Left kidney (tissue), 1 donor: ENCODE measurements at regions not wholly inside any gene's neighbourhood (a gene's known extent, or its start where the extent isn't known, plus 50 kb on each side); places are given as distances from the start of the nearest gene placed in this dataset.
"Not testable (repeated sequence)": the region's sequence is repeated elsewhere in the genome, so short reads cannot be mapped to it uniquely, and the experiment has no call there.

Experiments used
- DNase-seq: peaks from one replicate; pipeline ENCODE4 v3.0.0-alpha.2; 2013

DNA sequence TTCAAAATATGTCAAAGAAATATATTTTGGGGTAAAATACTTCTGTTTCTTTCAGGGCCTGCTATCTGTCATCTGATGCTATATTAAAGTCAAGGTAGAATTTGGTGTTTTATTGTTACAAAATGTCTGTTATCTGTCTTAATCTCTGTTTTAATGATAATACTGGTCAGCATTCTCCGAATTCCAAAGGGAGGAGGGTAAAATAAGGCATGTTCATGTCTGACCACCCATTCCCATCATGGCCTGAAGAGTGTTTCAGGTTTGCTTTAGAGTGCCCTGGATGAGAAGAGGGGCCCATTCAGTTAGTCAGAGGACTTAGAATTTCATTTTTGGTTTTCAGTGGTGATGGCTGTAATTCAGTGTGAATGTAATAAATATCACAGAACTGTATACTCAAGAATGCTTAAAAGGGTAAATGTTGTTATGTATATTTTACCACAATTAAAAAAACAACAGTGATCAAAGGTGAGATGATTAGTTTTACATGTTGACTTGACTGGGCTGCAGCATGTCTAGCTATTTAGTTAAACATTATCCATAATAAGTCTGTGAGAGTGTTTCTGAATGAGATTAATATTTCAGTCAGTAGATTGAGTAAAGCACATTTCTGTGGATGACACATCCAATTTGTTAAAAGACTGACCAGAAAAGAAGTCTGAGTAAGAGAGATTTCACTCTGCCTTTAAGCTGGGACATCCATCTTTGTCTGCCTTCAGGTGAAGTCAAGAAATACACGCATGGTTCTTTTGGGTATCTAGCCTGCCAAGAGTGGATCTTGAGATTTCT, 467.9 kb upstream of the SYT4 start:
- DNase-seq: no peak

DNA sequence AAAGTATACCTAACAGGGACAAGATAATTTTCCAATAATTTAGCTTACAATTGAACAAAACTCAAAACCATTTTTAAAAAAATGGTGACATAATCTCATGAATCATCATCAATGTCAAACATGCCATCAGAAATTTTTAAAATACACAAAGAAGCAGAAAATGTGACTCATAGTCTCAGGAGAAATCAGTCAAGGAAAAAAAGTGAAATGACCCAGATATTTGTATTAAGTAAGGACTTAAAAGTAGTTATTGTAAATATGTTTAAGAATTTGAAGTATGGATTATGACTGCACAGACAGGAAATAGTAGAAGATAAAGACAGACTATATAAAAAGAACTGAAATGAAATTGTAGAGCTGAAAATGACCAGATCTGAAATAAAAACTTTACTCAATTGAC, 473.9 kb upstream of the SYT4 start:
- DNase-seq: no peak

DNA sequence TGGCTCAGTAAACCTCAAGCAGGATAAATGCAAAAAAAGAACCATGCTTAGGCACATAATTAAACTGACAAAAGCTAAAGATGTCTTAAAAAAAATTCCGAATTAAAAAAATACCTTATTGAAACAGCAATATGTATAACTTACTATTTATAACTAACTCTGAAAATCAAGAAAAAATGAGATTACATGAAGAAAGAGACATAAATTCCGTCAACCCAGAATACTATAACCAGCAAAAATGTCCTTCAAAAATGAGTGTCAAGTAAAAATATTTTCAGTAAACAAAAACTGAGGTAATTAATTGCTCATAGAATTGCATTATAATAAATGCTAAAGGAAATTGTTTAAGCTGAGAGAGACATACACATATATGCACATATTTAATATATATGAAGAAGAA, 474.5 kb upstream of the SYT4 start:
- peak; percentile 6 for DNase-seq

DNA sequence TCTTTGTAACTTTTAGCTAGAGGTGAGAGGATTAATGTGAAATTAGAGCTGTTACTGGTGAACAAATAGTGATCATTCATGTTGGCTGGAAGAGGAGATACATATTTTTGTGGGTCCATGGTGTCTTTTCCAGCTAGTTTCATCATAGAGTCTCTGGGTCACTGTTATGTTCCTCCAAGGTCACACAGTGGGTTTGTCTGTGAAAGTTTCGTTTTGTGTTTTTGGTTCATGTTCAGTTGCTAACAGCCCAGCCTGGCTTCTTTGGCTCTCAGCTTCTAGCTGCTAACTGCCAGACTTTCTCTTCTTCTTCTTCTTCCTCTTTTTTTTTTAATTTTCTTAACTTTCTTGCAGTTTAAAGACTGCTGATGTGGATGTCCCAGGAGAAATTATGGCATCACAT, 480.0 kb upstream of the SYT4 start:
- DNase-seq: no peak

DNA sequence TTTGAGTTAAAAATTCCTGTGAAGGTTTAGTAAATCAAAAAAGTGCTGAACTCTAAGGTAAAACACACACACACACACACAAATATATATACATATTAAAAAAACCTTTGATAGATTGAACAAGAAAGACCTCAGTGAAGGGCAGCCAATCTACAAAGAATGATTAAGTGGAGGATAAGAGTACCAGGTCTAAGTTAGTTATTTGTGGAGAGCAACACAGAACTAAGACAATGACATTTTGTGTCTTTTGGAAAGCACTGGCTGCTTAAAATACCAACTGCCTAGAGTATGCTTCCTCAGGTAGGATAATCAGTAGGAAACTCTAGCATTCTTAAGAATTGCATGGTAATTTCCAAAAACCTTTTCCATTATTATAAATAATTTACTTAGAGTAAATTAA, 481.4 kb upstream of the SYT4 start:
- DNase-seq: no peak

DNA sequence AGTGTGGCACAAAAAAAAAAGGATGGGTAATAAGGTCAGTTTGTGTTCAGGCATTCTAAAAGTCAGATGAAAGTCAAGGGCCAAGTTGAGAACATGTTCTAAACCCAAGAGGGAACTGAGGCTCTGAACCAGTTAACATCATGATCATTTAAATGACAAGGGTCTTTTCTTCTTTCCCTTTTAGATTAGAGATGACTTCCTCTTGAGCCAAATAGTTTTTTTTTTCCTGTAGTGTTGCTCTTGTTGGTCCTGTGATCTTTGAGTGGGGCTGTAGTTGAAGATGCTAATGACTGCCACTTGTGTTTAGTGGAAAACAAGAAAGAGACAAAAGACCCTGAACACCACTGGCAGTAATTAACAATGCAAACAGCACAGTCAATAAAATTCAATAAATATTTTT, 482.7 kb upstream of the SYT4 start:
- DNase-seq: no peak

DNA sequence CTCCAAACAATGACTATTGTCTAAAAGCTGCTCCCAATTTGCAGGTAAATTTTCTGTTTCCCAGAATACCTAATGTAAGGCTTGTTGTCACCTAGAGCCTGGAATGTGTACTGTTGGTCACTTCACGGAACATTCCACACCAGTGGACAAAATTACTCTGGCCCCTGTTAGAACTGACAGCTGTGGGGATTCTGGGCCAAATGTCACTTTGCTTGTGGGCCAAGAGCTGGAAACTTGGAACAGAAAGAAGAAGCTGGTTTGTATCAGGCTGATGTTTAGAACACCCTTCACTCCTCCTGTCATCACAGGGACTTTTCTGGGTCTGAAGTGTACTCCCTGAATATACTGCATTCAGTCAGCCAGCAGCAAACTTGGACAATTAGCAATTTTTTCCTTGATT, 495.6 kb upstream of the SYT4 start:
- no peak for DNase-seq

DNA sequence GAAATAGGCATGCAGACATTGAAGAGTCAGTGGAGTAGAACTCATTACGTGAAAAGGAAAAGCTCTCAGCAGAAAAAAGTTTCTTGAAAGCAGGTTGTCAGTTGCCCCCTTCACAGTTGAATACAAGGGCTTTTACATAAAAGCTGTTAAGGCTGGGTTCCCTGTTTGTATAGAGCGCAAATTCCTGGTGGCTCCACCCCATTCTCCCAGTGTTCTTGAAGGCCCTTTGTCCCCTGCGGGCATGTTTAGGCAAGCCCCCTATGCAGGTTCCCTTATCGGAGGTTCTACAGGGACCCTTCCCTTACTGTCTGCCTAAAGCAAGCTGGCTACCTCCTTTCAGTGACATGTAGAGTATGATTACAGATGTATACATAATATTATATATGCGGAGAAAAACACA, 497.2 kb upstream of the SYT4 start:
- no peak for DNase-seq

DNA sequence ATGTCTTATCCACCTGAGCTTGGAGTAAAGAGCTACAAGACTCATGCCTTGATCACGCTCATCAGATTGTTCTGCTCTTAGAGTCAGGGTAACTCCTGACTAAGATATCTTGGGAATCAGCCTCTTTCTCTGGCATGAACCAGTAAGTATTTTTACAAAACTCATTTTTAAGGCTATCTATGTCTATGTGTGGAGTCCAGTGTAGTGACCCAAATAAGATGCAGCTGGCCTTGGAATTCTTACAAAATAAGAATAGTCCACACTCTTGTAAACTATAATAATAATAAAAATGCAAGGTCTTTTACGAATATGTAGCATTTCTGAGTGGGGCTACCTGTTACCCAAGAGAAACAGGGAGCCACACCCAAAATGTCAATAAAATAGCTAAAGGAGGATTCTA, 498.3 kb upstream of the SYT4 start:
- DNase-seq: no peak

DNA sequence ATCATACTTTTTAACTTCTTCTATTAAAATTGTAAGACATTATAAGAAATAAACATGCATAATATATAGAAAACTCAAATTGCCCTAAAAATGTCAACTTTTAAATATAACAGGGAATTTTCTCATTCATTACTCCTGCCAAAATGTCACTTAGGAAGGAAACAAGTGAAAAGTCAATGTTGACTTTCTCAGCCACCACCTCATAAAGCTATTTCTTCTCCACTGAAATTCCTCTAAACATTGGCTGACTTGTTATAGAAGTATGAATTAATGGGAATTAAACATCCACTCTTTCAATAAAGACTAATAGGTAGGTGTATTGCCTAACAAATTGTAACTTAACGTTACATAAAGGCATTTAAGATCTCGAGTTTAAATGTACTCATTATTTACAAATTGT, 499.7 kb upstream of the SYT4 start:
- no peak for DNase-seq

DNA sequence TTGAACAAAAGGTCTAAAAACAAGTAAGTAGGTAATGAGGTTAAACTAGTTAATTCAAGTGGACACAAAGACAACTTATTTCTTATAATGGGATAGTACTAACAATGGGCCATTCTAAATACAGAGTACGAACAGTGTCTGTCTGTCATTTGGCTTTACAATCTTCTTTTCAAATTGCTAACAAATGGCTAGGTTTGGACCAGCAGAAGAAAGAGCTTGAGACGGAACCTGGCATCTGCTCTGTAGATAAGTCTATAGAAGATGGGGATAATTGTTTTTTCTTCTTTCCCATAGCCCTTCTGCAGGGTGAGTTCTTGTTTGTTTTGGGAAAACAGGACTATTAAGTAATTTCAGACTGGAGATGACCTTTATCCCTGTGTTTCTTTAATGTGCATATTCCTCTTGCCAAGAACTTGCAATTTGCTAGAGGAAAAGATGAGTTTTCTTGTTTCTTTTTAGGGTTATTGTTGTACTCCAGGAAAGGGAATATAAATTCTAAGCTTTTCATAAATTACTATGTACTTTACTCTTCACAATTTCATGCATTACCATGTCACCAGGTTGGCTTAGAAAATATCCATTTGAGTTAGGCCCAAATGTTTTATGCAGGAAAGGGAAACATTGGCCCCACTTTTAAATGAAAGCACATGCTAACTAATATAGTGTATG, 500.5 kb upstream of the SYT4 start:
- DNase-seq: no peak

DNA sequence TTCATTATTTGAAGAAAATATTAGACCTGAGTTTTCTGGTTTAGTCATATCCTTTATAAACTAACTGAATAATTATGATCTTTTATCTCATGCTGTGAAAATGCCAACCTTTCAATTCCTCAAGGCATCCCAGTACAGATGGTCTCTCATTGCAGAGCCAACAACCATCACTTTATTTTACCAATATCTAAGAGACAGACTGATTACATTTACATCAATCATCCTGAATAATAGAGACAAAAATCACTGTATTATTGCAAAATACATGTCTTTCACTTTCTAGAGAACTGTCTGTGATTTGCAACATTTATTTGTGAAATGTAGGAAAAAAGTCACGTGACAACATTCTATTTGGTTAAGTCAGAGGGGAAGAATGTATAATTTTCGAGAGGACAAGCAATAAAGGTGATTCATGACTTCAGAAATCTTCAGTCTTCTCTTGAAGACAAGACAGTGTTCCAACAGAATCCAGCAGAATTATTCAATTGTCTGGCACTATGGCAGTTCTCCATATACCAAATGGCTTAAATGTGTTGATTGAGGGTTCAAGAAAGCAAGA, 503.6 kb upstream of the SYT4 start:
- DNase-seq: no peak

DNA sequence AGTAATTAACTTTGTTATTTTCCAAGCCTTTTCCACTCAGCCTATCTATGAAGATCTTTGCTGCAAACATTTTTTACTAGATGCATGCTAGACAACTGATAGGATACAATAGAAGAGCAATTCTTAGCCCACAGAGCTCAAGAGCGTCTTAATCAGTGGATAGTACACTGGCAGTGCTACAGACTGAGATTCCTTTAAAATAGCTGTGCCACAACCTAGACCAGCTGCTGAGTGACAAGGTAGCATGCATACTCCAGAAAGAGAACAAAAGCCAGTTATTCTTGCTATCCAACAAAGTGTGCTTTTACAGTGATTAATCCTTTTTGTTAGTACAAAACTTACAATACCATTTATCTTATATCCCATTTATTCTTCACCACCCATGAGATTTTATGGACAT, 507.9 kb upstream of the SYT4 start:
- DNase-seq: no peak

DNA sequence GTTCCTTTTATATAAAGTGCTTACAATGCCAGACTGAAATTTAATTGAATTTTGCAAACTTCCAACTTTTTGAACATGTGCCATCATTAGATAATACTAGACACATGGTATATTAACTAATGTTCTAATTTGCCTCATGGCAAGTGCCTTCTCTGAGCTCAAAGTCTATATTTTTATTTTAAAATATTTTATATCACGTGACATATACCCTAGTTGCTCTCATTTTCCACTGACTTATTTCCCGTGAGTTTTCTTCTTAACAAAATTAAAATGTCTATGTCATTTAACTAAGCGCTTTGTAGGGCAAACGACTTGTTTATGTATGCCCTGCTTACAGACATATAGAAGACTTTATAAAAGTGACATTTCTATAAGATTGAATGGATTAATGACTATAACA, 509.6 kb upstream of the SYT4 start:
- no peak for DNase-seq

DNA sequence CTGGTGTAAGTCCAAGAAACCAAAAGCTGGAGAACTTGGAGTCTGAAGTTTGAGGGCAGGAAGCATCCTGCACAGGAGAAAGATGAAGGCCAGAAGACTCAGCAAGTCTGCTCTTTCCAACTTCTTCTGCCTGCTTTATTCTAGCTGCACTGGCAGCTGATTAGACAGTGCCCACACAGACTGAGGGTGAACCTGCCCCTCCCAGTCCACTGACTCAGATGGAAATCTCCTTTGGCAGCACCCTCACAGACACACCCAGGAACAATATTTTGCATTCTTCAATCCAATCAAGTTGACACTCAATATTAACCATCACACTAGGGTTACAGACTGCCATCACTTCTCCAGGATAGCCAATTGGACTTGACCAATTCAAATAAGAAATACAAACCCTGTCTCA, 510.4 kb upstream of the SYT4 start:
- not testable (repeated sequence) for DNase-seq

DNA sequence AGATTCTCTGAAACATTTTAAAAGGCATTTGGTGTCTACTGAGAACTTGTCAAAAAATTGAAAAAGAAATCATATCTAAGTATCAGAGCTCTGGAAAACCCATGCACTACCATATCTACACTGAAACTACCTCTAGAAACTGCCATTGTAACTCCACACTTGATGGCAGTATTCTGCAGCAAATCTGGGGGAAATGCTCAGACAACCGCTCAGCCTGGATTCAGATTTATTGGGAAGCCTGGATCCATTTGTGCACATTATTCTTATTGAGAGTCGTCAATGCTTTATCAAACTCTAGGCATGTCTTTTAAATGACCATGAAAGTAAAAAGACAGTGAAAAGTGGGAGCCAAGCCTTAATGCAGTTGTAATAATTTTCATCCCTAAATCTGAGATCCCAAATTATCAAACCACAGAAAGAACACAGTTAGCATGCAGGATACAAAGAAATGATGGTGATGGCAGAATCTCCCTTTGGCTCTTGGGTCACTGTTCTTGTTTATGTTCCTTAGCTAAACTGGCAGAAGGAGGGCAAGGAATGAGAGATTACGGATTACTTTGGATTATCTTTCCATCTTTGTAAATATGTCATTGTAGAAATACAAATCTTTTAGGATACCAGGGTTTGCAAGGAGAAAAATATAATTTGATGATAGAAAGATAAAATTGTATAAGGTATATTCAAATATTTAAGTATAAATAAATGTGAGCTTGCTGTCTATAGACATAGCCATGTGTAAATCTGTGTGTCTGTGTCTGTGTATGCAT, 512.1 kb upstream of the SYT4 start:
- DNase-seq: peak; percentile 12

DNA sequence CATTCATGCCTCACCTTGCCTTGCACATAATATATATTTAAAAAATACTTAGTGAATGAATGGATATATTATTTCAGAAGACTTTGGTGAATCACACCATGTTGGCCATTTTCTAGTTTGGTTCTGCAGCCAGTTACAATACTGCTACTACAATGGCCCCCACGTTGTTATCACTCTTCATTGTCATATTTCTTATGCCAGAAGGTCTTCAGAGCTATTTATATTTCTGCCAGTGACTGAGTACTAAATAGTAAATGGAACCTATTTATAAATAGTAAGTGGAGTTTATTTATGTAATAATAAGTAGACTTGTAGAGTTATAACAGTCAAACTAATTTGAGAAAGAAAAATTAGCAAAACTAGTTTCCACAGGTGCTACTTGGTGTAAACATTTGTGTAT, 516.6 kb upstream of the SYT4 start:
- no peak for DNase-seq

DNA sequence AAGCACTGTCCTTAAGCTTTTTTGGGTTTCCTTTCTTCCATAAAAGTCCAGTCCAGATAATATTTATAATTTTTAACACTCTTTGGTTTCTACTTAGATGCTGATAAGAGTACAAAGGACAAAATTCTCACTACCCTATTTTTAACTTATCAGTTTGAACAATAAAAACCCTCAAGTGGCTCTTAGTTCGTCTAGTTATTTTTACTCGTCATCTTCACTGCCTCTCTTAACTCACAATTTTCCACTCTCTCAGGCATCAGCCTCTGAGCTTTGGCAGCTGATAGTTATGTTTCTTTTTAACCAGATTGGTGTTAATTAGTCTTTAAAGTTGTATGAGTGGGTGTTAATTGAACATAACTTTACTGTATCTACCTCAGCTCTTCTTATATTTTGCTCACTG, 517.1 kb upstream of the SYT4 start:
- DNase-seq: no peak

DNA sequence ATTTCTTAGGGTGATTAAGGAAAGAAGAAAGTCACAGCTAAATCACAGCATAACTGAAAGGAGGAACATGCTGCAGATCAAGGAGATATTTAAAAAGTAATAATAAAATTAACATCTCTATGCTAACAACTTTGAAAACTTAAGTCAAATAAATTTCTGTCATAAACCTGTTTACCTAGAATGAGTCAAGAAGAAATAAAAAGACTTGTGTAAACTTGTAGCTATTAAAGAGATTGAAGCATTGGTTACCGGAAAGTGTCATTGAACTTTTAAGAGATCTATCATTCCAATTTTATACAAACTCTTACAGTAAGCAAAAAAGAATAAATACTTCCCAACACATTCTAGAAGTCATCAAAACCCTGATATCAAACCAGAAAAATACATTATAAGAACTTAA, 520.1 kb upstream of the SYT4 start:
- no peak for DNase-seq

DNA sequence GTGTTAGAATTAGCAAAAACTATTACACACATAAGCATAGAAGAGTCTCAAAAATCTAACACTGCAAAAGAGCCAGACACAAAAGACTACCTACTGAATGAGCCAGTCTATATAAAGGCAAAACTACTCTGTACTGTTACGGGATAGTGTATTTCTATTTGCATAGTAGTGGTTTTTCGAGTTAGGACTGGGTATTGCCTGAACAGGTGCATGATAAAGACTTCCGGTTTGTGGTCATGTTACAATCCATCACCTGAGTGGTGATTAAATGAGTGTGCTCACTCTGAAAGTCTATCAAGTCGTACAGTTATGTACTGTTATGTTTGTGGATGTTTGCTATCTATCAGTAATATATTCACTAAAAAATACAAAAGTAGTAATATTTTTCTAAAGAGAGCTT, 523.3 kb upstream of the SYT4 start:
- DNase-seq: no peak

DNA sequence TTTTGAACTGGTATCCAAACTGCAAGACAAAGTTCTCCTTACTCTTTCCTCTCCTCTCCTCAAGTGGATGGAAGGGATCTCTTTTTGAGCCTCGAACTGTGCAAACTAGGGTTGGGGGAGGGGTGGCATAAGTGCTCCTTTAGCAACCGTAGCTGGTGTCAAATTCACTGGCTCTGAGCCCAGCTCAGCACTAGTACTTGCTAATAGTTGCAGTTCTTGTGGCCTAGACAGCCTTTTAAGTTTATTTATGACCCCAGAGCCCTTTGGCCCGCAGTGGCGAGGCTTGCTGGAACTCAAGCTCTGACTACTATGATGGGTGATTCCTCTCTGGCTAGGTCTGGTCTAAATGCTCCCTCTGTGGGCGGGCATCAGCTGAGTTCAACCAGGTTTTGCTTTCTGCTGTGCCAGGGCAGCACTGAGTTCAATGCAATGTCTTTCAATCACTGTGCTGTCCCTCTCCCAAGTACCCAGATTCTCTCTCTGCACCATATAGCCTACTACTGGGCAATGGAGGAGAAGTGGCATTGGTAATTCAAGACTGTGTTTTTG, 528.4 kb upstream of the SYT4 start:
- peak; percentile 39 for DNase-seq

DNA sequence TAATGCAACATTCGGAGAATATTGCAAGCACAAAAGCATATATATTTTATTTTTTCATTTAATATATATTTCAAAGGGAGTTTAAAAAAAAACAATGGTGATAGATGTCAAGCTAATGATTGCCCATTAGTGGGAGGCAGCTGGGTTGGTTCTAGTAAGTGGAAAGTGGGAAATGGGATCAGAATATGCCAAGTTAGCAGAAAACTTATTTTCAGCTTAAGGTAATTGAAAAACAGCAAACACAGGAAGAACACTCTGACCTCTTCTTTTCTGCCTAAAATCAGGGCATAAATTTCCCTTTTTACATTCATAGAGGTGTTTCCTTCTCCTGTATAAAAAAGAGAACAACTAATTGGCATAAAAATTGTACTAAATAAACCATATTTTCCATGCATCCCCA, 535.3 kb upstream of the SYT4 start:
- DNase-seq: no peak

DNA sequence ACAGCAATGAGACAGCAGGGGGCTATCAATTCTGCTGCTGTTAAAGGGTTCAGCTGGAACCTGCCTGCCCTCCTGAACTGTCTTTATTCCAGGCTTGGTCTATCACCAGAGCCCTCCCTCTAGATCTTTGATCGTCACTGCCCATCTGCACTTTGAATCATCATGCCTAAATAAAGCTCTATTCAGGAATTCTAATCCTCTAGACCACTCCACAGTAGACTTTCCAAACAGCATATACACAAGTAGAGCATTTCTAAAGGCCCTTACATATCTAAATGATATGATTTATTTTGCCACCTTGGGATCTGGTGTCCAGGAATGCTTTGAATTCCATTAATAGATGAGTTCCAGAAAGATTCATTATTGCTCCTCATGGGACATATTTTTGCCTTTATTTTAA, 542.1 kb upstream of the SYT4 start:
- no peak for DNase-seq
